Stimulated activated memory B cell treated with anti-CD40 and anti-IgM and Interleukin-4, amounts not matched to agents 10 μg/mL and 1 μg/mL and 100 μg/mL, for 72 hours (primary cell): ENCODE measurements at regions not wholly inside any gene's neighbourhood (a gene's known extent, or its start where the extent isn't known, plus 50 kb on each side); places are given as distances from the start of the nearest gene placed in this dataset.
A peak's percentile ranks its signal among the peaks of the same experiment; 100 is the strongest.

Experiments
- ATAC-seq: fragments of 150-1000 bp; cut with Tn5 transposase; 2 replicates; pipeline ENCODE4 v1.10.0; 2021
- H3K27ac Mint-ChIP-seq: one replicate; pipeline ENCODE4 v1.8.0; 2022; ENCODE audit warnings: mild to moderate bottlenecking, mixed read lengths
- H3K27me3 Mint-ChIP-seq: one replicate; pipeline ENCODE4 v1.8.0; 2022; ENCODE audit warnings: mixed read lengths
- H3K36me3 Mint-ChIP-seq: one replicate; pipeline ENCODE4 v1.8.0; 2022; ENCODE audit warnings: mixed read lengths
- H3K4me1 Mint-ChIP-seq: one replicate; pipeline ENCODE4 v1.8.0; 2022; ENCODE audit warnings: mixed read lengths
- H3K4me3 Mint-ChIP-seq: one replicate; pipeline ENCODE4 v1.8.0; 2022; ENCODE audit warnings: mild to moderate bottlenecking, moderate library complexity, mixed read lengths
- H3K9me3 Mint-ChIP-seq: one replicate; pipeline ENCODE4 v1.8.0; 2022; ENCODE audit warnings: mixed read lengths

GRCh38 chr2:67955748-67956603 lies 106.8 kb downstream of the C1D start:
- no peak for ATAC-seq
- H3K27me3 Mint-ChIP-seq = peaks cover 12% of the 10 kb centered on the region
- no peaks in the 10 kb centered on the region for H3K36me3 Mint-ChIP-seq
- no peak overlapping the region for H3K27ac Mint-ChIP-seq
- H3K4me1 Mint-ChIP-seq = peaks cover 16% of the 10 kb centered on the region
- H3K4me3 Mint-ChIP-seq = no peak overlapping the region
- no peaks in the 10 kb centered on the region for H3K9me3 Mint-ChIP-seq

DNA sequence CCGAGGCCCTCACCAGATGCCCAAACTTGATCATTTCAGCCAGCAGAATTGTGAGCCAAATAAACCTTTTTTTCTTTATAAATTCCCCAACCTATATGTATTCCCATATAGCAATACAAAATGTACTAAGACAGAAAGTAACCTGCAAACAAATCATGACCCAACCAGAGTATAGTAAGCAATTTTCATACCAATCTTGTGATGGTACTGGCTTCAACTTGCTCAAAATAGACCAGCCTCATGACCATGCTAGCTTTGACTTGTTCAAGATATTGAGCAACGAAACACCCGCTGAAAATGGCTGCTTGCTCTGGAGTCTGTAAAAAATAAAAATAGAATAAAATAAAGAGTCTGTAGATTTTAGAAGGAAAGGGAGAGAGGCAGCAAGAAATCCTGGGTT lies 97.6 kb downstream of the C1D start:
- no peaks in the 10 kb centered on the region for H3K9me3 Mint-ChIP-seq
- no peaks in the 10 kb centered on the region for H3K4me1 Mint-ChIP-seq
- H3K36me3 Mint-ChIP-seq = no peaks in the 10 kb centered on the region
- no peak overlapping the region for H3K27ac Mint-ChIP-seq
- H3K27me3 Mint-ChIP-seq = peaks cover 10% of the 10 kb centered on the region
- H3K4me3 Mint-ChIP-seq = no peak overlapping the region
- ATAC-seq = no peak

GRCh38 chr2:67970071-67970470 lies 92.7 kb downstream of the C1D start:
- Mint-ChIP-seq H3K27ac (no peak overlapping the region), H3K4me3 (no peak overlapping the region), H3K36me3 (no peaks in the 10 kb centered on the region), H3K4me1 (no peaks in the 10 kb centered on the region), H3K9me3 (no peaks in the 10 kb centered on the region), H3K27me3 (peaks cover 10% of the 10 kb centered on the region)
- ATAC-seq = no peak

- H3K4me1 Mint-ChIP-seq = no peaks in the 10 kb centered on the region
- H3K4me3 Mint-ChIP-seq = no peak overlapping the region
- H3K27me3 Mint-ChIP-seq = peaks cover 10% of the 10 kb centered on the region
- H3K36me3 Mint-ChIP-seq = no peaks in the 10 kb centered on the region
- H3K9me3 Mint-ChIP-seq = no peaks in the 10 kb centered on the region
- no peak for ATAC-seq
- no peak overlapping the region for H3K27ac Mint-ChIP-seq
Measured at GRCh38 chr2:67970542-67970941, 92.3 kb downstream of the C1D start.

- Mint-ChIP-seq H3K9me3 (no peaks in the 10 kb centered on the region), H3K36me3 (no peaks in the 10 kb centered on the region), H3K27ac (no peak overlapping the region), H3K4me3 (peak overlapping the region; percentile 22), H3K4me1 (no peaks in the 10 kb centered on the region), H3K27me3 (peaks cover 2% of the 10 kb centered on the region)
- ATAC-seq = no peak
Measured at GRCh38 chr2:67974559-67975430, 88.0 kb downstream of the C1D start.

DNA sequence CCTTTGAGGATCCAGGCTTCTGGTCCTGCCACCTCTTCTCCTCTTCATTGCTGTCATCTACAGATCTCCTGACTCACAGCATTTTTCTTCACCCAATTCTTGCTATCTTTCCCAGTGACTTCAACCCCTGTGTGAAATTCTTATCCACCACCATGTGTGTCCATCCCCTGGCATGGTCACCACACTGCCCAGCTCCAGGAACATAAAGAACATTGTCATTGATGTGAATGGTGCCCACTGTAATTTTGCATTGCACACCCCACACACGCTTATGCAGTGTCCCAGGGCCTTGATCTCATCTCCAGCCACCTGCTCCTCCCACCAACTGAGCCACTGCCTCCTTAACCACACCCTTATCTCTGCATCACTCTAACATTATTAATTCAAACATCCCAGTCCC lies 85.3 kb downstream of the C1D start:
- Mint-ChIP-seq H3K36me3 (no peaks in the 10 kb centered on the region), H3K9me3 (peaks cover 4% of the 10 kb centered on the region), H3K27me3 (no peaks in the 10 kb centered on the region), H3K4me3 (no peak overlapping the region), H3K27ac (no peak overlapping the region), H3K4me1 (no peaks in the 10 kb centered on the region)
- no peak for ATAC-seq

GRCh38 chr2:67982956-67983355 lies 79.8 kb downstream of the C1D start:
- no peaks in the 10 kb centered on the region for H3K4me1 Mint-ChIP-seq
- no peak for ATAC-seq
- H3K9me3 Mint-ChIP-seq = peaks cover 4% of the 10 kb centered on the region
- no peak overlapping the region for H3K27ac Mint-ChIP-seq
- H3K4me3 Mint-ChIP-seq = no peak overlapping the region
- H3K36me3 Mint-ChIP-seq = no peaks in the 10 kb centered on the region
- H3K27me3 Mint-ChIP-seq = peaks cover 21% of the 10 kb centered on the region

GRCh38 chr2:67984600-67984999 lies 78.2 kb downstream of the C1D start:
- Mint-ChIP-seq H3K4me1 (no peaks in the 10 kb centered on the region), H3K36me3 (no peaks in the 10 kb centered on the region), H3K27ac (no peak overlapping the region), H3K9me3 (peaks cover 4% of the 10 kb centered on the region), H3K27me3 (peaks cover 21% of the 10 kb centered on the region), H3K4me3 (no peak overlapping the region)
- ATAC-seq = no peak

GRCh38 chr2:67985586-67985985 lies 77.2 kb downstream of the C1D start:
- H3K4me1 Mint-ChIP-seq = peaks cover under 1% of the 10 kb centered on the region

GRCh38 chr2:67986258-67986657 lies 76.5 kb downstream of the C1D start:
- H3K4me3 Mint-ChIP-seq = no peak overlapping the region
- H3K4me1 Mint-ChIP-seq = peaks cover 5% of the 10 kb centered on the region
- H3K9me3 Mint-ChIP-seq = peaks cover 4% of the 10 kb centered on the region
- H3K27ac Mint-ChIP-seq = no peak overlapping the region
- peaks cover 26% of the 10 kb centered on the region for H3K27me3 Mint-ChIP-seq
- ATAC-seq = no peak
- H3K36me3 Mint-ChIP-seq = no peaks in the 10 kb centered on the region

More at GRCh38 chr2:67985586-67985985, 77.2 kb downstream of the C1D start:
- Mint-ChIP-seq H3K36me3 (no peaks in the 10 kb centered on the region), H3K4me3 (no peak overlapping the region), H3K27ac (no peak overlapping the region), H3K9me3 (peaks cover 4% of the 10 kb centered on the region), H3K27me3 (peaks cover 21% of the 10 kb centered on the region)
- no peak for ATAC-seq
